Astrocyte (in vitro differentiated cells and primary cell): ENCODE measurements at regions not wholly inside any gene's neighbourhood (a gene's known extent, or its start where the extent isn't known, plus 50 kb on each side); places are given as distances from the start of the nearest gene placed in this dataset.

Experiments used
- EZH2 ChIP-seq: IDR thresholded peaks from 2 replicates; pipeline ENCODE4 v1.6.1; 2012; ENCODE audit warnings: mild to moderate bottlenecking, low read length, inconsistent platforms; ENCODE audit not compliant: insufficient read depth
- TF ChIP-seq, protein P1 (sequence below): IDR thresholded peaks from 2 replicates; pipeline ENCODE4 v1.5.1; 2011; ENCODE audit warnings: low read depth, mild to moderate bottlenecking, inconsistent platforms, low read length, moderate library complexity; ENCODE audit not compliant: insufficient read depth

DNA sequence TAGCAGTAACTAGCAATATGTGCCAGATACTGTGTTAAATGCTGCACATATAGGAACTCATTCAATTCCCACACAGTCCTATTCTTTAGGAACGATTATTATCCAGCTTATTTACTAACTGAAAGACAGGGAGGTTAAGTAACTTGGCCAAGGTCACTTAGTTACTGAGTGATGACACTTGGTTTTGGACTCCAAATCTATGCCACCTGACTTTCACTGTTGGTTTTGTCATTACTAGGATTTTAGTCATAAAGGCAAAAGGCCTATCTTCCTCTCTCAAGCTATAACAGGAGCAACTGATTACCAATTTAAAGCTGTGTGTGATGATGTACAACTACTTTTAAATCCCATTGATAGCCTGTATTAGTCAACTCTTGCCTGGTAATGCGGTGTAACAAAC is 138.9 kb upstream of the STX18 start:
- TF ChIP-seq, protein P1, sequence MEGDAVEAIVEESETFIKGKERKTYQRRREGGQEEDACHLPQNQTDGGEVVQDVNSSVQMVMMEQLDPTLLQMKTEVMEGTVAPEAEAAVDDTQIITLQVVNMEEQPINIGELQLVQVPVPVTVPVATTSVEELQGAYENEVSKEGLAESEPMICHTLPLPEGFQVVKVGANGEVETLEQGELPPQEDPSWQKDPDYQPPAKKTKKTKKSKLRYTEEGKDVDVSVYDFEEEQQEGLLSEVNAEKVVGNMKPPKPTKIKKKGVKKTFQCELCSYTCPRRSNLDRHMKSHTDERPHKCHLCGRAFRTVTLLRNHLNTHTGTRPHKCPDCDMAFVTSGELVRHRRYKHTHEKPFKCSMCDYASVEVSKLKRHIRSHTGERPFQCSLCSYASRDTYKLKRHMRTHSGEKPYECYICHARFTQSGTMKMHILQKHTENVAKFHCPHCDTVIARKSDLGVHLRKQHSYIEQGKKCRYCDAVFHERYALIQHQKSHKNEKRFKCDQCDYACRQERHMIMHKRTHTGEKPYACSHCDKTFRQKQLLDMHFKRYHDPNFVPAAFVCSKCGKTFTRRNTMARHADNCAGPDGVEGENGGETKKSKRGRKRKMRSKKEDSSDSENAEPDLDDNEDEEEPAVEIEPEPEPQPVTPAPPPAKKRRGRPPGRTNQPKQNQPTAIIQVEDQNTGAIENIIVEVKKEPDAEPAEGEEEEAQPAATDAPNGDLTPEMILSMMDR: no peak
- no peak for TF ChIP-seq EZH2
